Thyroid gland (tissue), 4 donors: ENCODE measurements at regions not wholly inside any gene's neighbourhood (a gene's known extent, or its start where the extent isn't known, plus 50 kb on each side); places are given as distances from the start of the nearest gene placed in this dataset.

Experiments
- DNase-seq, 2 donors: peaks; one replicate each; pipeline ENCODE4 v3.0.0-alpha.2; 2019
- H3K27ac ChIP-seq, 3 donors: fragments of 200-600 bp; sonication (generic); 1 replicate in 2 of 3; 2 replicates in 1 of 3; pipeline ENCODE4 v1.5.1; 2016 to 2019; ENCODE audit warnings: mild to moderate bottlenecking in 1 of 3, moderate library complexity in 1 of 3
- H3K27me3 ChIP-seq: fragments of 200-600 bp; sonication (generic); one replicate; pipeline ENCODE4 v1.5.1; 2019
- H3K36me3 ChIP-seq, 2 donors: fragments of 200-600 bp; sonication (generic); one replicate each; pipeline ENCODE4 v1.5.1; 2016 to 2019
- H3K4me1 ChIP-seq, 2 donors: fragments of 200-600 bp; sonication (generic); one replicate each; pipeline ENCODE4 v1.5.1; 2017 to 2019
- H3K4me3 ChIP-seq, 3 donors: fragments of 200-600 bp; sonication (generic); replicated peaks in 1 of 3; 1 replicate in 2 of 3; 2 replicates in 1 of 3; pipeline ENCODE4 v1.5.1; 2016; ENCODE audit warnings: mild to moderate bottlenecking in 1 of 3
- H3K9me3 ChIP-seq: fragments of 200-600 bp; sonication (generic); one replicate; pipeline ENCODE4 v1.5.1; 2017
- CTCF ChIP-seq, 6 experiments: fragments of 200-600 bp in 3 of 6; fragments of 450-650 bp in 3 of 6; sonication (generic) in 3 of 6; IDR thresholded peaks; one replicate each; pipeline ENCODE4 v1.5.1; 2016 to 2019; ENCODE audit warnings: antibody characterized with exemption in 6 of 6, mild to moderate bottlenecking in 2 of 6, inconsistent platforms in 1 of 6, moderate library complexity in 1 of 6
- POLR2A ChIP-seq, 2 donors: fragments of 450-650 bp; IDR thresholded peaks; one replicate each; pipeline ENCODE4 v1.6.1; 2017; ENCODE audit warnings: antibody characterized with exemption in 2 of 2, mild to moderate bottlenecking in 2 of 2, moderate library complexity in 1 of 2
- WGBS, 2 donors: methylation state at CpG; one replicate each; pipeline ENCODE4 v1.1.5; 2017; 5-methylcytosine and 5-hydroxymethylcytosine counted together
- intact Hi-C: fragments of 100-400 bp; cut with DNase I; formaldehyde crosslinking; loops from one replicate; pipeline ENCODE4 v1.15.1; 2023

GRCh38 chr10:109679478-109679877 lies 243.8 kb downstream of the XPNPEP1 start:
- TF ChIP-seq POLR2A (IDR thresholded peaks at IDR 0.05): no peak
- no peak for TF ChIP-seq CTCF (IDR thresholded peaks at IDR 0.05)
- intact Hi-C loops: no loop called here
- no peak overlapping the region for H3K4me3 ChIP-seq

GRCh38 chr10:109678857-109679256 lies 244.5 kb downstream of the XPNPEP1 start:
- Histone ChIP-seq H3K27me3 (no peaks in the 10 kb centered on the region), H3K4me3 (no peak overlapping the region), H3K27ac (no peak overlapping the region), H3K9me3 (no peaks in the 10 kb centered on the region), H3K36me3 (no peaks in the 10 kb centered on the region), H3K4me1 (no peaks in the 10 kb centered on the region)
- DNase-seq: no peak
- WGBS, 2 donors: 88 to 97% methylated on average over 1 of the region's 1 CpG
- no peak for TF ChIP-seq POLR2A (IDR thresholded peaks at IDR 0.05)
- TF ChIP-seq CTCF (IDR thresholded peaks at IDR 0.05): no peak
- intact Hi-C loops: no loop called here

More at GRCh38 chr10:109679478-109679877, 243.8 kb downstream of the XPNPEP1 start:
- Histone ChIP-seq H3K36me3 (no peaks in the 10 kb centered on the region), H3K27me3 (no peaks in the 10 kb centered on the region), H3K27ac (no peak overlapping the region), H3K4me1 (no peaks in the 10 kb centered on the region), H3K9me3 (no peaks in the 10 kb centered on the region)
- DNase-seq: no peak

GRCh38 chr10:109676703-109677102 lies 246.6 kb downstream of the XPNPEP1 start:
- Histone ChIP-seq H3K4me1 (no peaks in the 10 kb centered on the region), H3K27ac (no peak overlapping the region), H3K4me3 (no peak overlapping the region), H3K27me3 (no peaks in the 10 kb centered on the region), H3K9me3 (no peaks in the 10 kb centered on the region), H3K36me3 (no peaks in the 10 kb centered on the region)
- DNase-seq: no peak
- TF ChIP-seq CTCF (IDR thresholded peaks at IDR 0.05) (no peak), POLR2A (IDR thresholded peaks at IDR 0.05) (no peak)
- intact Hi-C loops: no loop called here

- Histone ChIP-seq H3K27ac (no peak overlapping the region), H3K36me3 (no peaks in the 10 kb centered on the region), H3K9me3 (no peaks in the 10 kb centered on the region), H3K4me1 (no peaks in the 10 kb centered on the region), H3K27me3 (no peaks in the 10 kb centered on the region), H3K4me3 (no peak overlapping the region)
- no peak for TF ChIP-seq POLR2A (IDR thresholded peaks at IDR 0.05)
- TF ChIP-seq CTCF (IDR thresholded peaks at IDR 0.05): no peak
- intact Hi-C loops: no loop called here
- no peak for DNase-seq
Measured at GRCh38 chr10:109668703-109669102, 254.6 kb downstream of the XPNPEP1 start.

GRCh38 chr10:109668154-109668665 lies 255.1 kb downstream of the XPNPEP1 start:
- H3K4me3 ChIP-seq: no peak overlapping the region
- WGBS, 2 donors: 90 to 91% methylated on average over 5 of the region's 5 CpGs
- H3K36me3 ChIP-seq: no peaks in the 10 kb centered on the region
- DNase-seq: no peak
- intact Hi-C loops: no loop called here
- TF ChIP-seq CTCF (IDR thresholded peaks at IDR 0.05) (no peak), POLR2A (IDR thresholded peaks at IDR 0.05) (no peak)
- no peak overlapping the region for H3K27ac ChIP-seq
- no peaks in the 10 kb centered on the region for H3K4me1 ChIP-seq
- no peaks in the 10 kb centered on the region for H3K9me3 ChIP-seq
- no peaks in the 10 kb centered on the region for H3K27me3 ChIP-seq
